HG03460 (cell line): ENCODE measurements at regions not wholly inside any gene's neighbourhood (a gene's known extent, or its start where the extent isn't known, plus 50 kb on each side); places are given as distances from the start of the nearest gene placed in this dataset.
"Not testable (repeated sequence)": the region's sequence is repeated elsewhere in the genome, so short reads cannot be mapped to it uniquely, and the experiment has no call there.

Source experiments
- ATAC-seq: cut with Tn5 transposase; IDR thresholded peaks from one replicate; pipeline ENCODE4 v1.9.1; 2021; ENCODE audit not compliant: unreplicated experiment

DNA sequence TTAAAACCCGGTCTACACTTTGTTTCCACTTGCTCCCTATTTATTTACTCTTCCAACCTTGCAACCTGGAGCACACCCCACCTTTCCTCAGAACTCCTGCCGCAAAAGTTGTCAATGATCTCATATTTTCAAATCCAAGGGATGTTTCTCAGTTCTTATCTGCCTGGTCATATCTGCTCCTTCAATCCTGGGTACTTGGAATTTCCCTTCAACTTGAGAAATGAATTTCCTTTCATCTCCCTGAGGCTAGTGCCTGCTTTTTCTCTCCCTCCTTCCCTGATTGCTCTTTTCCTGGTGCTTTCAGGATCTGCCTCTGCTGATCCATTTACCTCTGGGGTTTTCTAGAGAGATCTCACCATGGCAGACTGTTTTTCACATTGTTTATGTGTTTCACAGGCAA lies 154.8 kb upstream of the IRS2 start:
- no peak for ATAC-seq

DNA sequence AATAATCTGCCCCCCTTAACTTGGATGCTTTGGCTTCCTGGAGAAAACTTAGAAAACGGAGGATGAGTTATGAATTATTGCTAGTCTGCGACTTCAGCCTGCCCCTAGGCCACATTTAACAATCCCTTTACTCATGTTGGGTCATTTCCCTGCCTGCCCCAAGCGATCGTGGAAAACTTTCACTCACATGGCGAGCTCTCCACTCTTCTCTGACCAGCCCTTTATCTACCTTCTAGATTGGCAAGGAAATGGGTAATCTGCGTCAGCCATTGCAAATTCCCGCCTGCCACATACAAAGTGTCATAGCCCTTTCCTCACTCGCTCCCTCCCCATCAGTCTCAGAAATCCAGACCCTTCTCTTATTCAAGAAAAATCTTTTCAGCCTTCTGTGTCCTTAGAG lies 154.3 kb upstream of the IRS2 start:
- no peak for ATAC-seq

DNA sequence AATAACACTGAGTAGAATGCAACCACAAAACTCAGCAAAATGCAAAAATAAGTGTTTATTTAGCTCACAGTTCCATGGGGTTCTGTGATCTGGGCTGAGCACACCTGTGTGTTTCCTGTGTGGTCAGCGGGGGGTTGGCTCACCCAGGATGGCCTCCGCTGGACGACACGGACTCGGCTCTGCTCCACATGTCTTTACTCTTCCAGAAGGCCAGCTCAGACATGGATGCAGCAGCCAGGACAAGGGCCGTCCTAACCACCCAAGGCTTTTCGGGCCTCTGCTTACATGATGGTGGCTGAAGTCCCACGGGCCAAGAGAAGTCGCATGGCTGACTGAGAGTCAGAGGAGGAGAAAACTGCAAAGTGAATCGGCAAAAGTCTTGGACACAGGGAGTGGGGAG lies 153.5 kb upstream of the IRS2 start:
- no peak for ATAC-seq

DNA sequence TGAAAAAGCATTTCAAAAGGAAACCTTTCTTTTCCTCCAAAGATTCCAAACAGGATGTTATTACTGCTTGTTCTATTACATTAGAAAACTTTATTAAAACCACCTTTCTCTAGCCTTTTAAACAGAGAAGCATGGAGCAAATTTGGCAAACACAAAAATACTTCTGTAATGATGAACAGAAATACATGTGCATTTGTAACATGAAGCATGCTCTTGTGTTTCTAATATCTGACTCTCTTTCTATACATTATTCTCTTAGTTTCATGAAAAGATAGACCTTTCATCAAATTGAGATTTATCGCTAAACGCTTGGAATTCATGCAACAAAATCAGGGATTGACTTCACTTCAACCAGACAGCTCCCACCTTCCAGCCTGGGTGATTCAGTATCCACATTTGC lies 152.8 kb upstream of the IRS2 start:
- no peak for ATAC-seq

DNA sequence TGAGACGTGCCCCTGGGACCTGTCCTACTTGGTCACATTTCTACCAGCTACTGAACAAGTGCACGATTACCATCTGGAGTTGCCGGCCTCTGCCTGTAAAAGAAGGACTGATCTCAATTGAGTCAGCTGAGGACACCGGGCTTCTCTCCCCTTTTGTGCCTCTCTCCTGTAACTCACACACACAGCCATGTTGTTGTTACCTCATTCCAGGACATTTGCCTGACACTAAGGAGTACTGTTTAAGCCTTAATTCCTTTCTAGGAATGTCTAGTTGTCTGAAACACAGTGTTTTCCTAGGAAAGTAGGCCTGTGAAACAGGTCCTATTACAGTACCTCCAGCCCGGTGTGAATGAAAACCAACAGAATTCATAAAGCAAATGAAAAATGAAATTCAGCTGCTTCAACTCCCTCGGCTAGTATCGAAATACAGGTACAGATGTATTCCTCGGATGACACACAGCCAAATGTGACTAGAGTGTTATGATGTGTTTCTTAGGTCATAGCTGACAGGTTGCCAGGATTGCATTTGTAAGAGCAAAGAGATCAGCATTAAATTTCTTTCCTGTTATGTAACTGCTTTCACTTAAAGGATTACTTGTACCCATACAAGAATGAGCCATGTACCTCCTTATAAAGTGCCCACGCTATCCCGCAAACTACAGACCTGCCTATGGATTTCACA lies 152.0 kb upstream of the IRS2 start:
- no peak for ATAC-seq

DNA sequence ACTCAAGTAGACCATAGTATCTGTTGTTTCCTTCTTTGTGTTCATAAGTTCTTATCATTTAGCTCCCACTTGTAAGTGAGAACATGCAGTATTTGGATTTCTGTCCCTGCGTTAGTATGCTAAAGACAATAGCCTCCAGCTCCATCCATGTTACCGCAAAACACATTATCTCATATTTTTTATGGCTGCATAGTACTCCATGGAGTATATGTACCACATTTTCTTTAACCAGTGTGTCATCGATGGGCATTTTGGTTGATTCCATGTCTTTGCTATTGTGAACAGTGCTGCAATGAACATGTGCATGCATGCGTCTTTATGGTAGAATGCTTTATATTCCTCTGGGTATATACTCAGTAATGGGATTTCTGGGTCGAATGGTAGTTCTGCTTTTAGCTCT lies 148.1 kb upstream of the IRS2 start:
- not testable (repeated sequence) for ATAC-seq

DNA sequence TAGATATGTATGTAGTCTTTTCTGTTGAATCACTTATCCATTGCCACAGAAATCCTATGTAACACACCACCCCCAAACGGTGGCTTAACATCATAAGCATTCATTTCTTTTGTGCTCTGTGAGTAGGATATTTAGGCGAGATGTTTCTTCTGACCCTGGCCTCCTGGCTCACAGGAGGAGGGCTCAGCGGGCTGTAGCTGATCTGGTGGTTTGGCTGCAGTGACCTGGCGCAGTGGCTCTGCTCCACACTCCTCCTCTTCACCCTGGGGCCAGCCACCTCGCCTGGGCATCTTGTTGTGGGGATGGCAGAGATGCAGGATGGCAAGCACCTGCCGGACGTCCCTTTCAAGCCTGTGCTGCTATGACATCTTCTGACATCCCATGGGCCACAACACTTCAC lies 147.1 kb upstream of the IRS2 start:
- no peak for ATAC-seq

DNA sequence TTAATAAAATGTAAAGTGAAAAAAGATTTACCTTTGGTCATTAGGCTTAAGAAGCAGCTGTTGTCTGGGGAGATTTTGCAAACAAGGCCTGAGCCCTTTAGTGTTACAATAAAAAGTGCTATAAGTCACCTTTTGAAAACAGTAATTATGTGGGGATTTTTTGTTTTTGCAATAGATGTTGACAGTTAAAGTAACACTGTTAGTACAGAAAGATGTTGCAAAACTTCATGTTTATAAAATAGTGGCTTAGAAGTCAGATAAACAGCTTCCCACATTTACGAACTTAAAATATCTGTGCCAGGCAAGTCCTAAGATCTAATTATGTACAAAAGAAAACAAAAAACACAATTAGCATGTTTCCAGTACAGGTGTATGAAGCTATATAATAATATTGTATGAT lies 138.0 kb upstream of the IRS2 start:
- no peak for ATAC-seq

DNA sequence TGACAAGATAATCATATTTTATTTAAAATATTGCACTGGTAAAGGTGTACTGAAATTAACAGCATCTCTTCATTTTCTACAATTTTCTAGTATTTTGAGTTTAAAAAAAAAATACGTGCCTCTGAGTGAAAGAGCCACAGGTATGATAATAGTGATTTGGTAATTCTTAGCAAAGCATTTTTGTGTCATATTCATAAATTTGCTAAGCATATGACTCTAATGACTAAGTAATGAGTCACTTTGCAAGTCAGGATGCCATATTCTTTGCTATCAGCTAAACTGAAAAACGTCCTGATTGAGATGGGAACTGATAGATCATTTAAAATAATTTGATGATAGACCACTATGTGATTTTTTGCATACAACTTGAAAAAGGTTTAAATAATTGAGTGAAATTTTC lies 136.1 kb upstream of the IRS2 start:
- ATAC-seq, result no peak

DNA sequence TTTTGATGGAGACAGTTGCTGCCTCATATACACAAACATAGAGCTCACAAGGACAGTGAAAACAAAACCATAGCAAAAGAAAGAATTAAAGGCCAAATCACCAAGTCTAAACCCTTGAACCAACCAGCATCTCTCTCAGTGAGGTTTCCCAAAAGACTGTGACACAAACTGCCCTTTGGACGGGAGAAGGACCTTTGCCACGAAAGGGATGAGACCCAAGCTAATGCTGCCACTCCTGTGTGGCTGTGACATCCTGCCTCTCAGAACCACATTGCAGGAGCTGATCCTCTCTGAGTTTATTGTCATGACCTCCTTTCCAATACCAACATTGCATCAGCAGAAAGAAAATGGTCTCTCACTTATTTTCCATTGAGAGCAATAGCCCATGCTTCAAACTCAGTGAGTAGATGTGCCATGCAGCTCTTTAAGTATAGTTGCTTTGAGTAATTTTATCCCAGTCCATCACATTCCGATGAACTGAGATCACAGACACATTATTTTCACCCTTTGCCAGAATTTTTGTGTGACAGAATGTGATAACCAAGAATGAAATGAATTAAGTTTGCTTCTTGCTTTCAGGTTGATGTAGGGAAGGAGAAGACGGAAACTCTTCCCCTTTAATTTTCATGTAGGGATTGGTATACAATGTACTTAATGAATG lies 133.5 kb upstream of the IRS2 start:
- ATAC-seq, result no peak

DNA sequence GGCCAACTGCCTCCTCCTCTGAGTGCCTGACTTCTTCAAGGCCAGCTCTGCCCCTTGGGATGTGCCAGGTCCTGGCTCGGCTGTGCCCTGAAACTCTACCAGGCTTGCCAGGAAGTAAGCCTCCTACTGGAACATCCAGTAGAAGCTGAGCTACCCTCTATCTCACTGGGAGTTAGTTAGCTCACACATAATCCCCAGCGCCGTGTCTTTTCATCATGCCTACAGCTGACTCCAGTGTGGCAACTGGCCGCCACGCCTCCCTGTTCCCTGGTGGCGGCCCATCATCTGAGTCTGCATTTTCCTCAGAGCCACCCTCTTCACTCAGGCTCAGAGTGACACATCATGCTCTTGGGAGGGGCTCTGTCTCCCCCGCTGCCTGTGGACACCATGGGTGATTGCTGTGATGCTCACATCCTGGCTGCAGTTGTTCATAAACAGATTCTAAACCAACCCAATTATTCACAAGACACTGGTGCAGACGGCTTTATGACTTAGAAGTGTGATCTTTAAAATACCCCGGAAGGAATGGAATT lies 131.9 kb upstream of the IRS2 start:
- no peak for ATAC-seq

DNA sequence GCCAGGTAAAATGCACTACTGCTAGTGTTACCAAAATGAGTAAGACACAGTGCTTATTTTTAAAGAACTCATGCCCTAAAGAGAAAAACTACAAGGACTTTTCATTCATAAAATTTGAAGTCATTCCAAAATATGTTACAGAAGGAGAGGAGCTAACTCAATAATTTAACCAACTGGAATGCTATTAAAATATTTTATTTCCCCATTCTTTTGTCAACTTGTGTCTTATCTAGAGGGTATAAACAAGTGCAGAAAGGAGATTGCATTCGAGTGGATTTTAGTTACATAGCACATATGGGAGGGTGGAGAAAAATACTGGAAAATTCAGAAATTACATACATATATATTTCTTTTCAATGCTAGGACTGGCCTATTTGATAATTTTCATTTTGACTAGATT lies 131.0 kb upstream of the IRS2 start:
- ATAC-seq, result no peak

DNA sequence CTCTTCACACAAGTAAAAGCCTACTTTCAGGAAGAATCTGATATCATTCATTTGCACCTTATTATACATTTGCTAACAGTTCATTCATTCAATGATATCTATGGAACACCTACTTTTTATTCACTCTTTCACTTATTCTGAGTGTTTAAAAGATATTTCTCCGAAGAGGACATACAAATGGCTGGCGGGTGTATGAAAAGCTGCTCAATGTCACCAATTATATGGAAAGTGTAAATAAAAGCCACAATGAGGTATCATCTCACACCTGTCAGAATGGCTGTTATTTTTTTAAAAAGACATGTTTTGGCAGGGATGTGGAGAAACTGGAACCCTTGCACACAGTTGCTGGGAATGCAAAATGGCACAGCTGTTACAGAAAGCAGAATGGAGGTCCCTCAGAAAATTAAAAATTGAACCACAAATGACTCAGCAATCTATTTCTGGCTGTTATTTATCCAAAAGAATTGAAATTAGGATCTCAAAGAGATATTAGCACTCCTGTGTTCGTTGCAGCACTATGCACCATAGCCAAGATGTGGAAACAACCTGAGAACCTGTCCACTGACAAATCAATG lies 127.6 kb upstream of the IRS2 start:
- no peak for ATAC-seq

DNA sequence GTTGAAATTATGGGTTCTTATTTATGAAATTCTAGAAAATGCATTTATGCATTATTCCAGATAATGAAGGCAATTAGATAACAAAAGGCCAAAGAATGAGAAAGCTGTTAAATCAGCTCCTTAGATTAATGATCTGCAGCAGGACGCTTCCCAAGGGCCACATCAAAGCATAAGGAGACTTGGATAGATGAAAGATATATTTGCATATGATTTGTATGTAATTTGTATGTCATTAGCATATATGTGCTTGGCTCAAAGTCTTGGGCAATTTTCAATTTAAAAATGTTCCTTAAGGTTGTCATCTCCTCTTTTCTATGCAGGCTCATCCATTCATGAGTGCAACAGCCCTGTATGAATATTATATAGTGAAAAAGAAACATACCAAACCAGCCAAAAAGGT lies 126.8 kb upstream of the IRS2 start:
- no peak for ATAC-seq

DNA sequence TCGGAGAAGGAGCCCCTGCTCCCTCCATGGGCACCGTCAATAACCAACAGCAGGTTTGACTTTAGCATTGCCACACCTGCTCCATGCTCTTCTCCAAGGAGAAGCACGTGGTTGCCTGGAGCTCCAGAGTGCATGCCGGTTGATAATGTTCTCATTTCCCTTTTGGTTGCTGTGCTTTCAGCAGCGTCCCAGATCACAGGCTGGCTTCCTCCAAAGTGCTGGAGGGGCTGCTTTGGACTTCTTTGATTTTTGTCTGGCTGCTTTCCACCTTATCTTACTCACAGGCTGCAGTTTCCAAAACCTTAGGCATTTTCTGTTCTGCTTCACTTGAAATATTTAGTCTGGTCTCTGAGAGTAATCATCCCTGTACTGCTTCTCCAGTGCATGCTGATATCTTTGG lies 123.8 kb upstream of the IRS2 start:
- no peak for ATAC-seq

DNA sequence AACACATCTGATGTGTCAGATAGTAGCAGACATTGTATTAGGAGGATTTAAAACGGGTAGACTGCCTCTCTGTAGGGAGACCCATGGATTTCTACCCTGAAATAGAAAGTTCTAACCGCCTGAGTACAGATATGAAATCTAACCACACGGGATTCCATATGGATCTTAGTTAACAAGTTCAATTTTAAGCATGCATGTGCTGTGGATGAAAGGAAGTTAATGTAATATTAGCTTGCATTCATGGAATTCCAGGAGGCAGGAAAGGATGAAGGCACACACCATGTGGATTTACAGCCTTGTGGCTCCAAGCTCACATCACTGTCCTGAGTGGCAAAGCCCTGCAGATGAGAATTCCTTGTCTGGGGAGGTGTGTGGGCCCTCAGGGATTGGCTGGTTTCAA lies 120.6 kb upstream of the IRS2 start:
- ATAC-seq, result no peak

DNA sequence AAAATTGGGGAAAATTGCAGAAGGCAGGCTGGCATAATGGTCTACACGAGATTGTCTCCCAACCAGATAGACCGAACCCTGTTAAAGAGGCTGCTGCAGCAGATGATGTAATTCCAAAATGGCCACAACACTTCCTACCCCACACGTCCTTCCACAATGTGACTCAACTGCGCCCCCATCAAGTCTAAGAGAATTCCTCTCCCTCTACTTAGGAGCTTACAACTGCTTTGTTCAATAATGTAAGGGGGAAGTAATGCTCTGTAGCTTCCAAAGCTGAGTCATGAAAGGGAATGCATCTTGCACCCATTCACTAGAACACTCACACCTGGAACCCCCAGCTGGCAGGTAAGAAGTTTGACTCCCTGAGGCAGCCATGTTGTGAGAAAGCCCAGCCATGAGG lies 117.8 kb upstream of the IRS2 start:
- ATAC-seq, result no peak

DNA sequence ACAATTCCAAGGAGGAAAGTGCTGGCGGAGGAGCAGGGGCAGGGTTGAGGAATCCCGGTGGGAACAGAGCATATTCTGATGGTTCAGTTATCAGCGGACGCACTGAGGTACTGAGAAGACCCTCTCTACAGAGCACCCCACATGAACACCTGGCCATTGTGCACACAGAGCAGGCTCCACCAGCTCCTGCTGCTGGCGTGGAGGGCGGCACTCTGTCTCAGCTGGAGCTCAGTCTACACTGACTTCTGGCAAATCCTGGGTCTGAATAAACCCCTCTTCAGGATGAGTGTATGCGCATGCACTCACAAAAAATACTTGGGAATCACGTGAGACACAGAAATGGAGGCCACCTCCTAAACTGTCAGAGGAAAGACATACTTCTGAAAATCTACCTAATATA lies 114.4 kb upstream of the IRS2 start:
- no peak for ATAC-seq

DNA sequence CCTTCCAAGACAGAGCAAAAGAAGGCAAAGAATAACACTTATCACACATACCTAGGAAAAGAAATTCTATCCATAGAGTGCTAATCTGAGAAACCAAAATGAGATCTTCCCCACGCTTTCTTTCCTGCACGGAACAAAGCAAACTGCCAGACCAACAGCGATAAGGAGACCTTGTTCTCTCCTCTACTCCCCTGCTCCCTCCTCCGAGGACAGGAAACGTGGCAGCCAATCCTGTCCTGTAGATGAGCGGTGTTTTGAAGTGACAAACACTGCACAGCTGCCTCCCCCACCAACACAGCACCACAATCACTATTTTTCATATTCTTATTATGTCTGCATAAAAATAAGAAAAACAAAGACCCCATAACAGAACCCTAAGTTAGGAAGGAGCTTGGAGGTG lies 113.9 kb upstream of the IRS2 start:
- no peak for ATAC-seq

DNA sequence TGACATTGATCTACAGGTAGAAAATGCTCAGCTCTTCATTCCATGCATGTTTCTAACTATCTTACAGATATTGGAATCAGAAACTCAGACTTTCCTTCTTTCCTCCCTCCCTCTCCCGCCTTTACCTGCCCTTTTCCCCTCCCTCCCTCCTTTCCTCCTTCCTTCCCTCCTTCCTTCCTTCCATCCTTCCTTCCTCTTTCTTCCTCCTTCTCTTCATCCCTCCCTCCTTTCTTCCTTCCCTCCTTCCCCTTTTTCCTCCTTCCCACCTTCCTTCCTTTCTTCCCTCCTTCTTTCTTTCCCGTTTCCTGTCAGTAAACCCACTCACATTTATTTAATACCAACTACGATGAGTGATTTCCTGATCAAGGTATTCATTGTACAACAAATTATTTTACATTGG lies 113.4 kb upstream of the IRS2 start:
- no peak for ATAC-seq

DNA sequence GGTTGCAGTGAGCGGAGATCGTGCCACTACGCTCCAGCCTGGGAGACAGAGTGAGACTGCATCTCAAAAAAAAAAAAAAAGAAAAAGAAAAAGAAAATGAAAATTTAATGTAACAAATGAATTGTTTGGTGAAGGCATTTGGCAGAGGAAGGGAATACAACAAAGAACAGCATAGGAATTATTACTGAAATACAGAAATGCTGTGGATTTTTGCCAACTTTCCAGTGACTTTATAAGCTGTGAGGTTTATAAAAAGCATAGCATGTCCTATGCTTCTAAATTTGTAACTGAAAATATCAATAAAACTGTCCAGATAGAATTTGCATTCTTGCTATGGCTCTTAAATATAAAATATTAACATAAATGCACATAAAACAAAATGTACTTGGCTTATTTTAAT lies 112.9 kb upstream of the IRS2 start:
- ATAC-seq, result no peak

DNA sequence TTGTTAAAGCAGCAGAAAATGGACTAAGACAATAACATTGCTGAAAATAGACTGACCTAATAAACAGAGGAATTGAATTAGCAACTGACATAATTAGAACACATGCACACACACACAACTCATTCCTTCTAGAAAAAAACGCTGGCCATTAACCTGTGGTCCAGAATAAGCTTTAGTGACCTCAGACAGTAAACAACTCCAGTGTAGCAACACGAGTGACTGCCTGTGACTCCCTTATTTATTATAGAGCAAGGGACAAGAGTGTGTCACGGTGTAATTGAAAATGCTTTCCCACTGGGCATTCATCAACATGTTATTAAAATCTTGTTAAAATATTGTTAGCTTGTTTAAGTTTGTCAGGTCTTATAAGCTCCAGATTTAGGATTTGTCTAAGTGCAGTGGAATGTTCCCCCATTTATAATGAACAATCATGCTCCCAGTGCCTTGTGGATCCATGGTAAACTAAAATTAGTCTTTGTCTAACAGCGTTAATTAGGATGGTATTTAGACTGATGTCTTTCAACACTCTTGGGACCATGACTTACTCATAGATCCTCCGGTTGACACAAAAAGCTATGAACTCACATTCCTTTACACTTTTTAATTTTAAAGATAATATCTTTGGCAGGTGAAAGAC lies 111.7 kb upstream of the IRS2 start:
- ATAC-seq, result no peak
